ENCODE measurements at regions not wholly inside any gene's neighbourhood (a gene's known extent, or its start where the extent isn't known, plus 50 kb on each side); places are given as distances from the start of the nearest gene placed in this dataset.

- no peak overlapping the region for H3K4me3 Mint-ChIP-seq (ENCODE audit: unreplicated experiment)
- no peaks in the 10 kb centered on the region for H3K36me3 Mint-ChIP-seq (ENCODE audit: low read depth)
- H3K27me3 Mint-ChIP-seq (ENCODE audit: low read depth), result peaks cover 26% of the 10 kb centered on the region
- H3K9me3 Mint-ChIP-seq (ENCODE audit: low read depth), result no peaks in the 10 kb centered on the region
- H3K27ac Mint-ChIP-seq (ENCODE audit: unreplicated experiment), result no peak overlapping the region
- no peak for TF ChIP-seq CTCF (IDR thresholded peaks at IDR 0.05)
- H3K4me1 Mint-ChIP-seq (ENCODE audit: low read depth), result peaks cover 11% of the 10 kb centered on the region
- DNase-seq (ENCODE audit: low spot score), result no peak
Observed at GRCh38 chr1:47582891-47583608, 145.2 kb downstream of the FOXD2 start.

- no peak for TF ChIP-seq CTCF (IDR thresholded peaks at IDR 0.05)
- DNase-seq (ENCODE audit: low spot score), result no peak
- Mint-ChIP-seq H3K4me1 (ENCODE audit: low read depth) (peaks cover 6% of the 10 kb centered on the region), H3K27me3 (ENCODE audit: low read depth) (peaks cover 26% of the 10 kb centered on the region), H3K36me3 (ENCODE audit: low read depth) (no peaks in the 10 kb centered on the region), H3K4me3 (ENCODE audit: unreplicated experiment) (no peak overlapping the region), H3K9me3 (ENCODE audit: low read depth) (no peaks in the 10 kb centered on the region), H3K27ac (ENCODE audit: unreplicated experiment) (no peak overlapping the region)
Observed at GRCh38 chr1:47584249-47584648, 146.4 kb downstream of the FOXD2 start.

- Mint-ChIP-seq H3K27me3 (ENCODE audit: low read depth) (peaks cover 19% of the 10 kb centered on the region), H3K4me1 (ENCODE audit: low read depth) (peaks cover 6% of the 10 kb centered on the region), H3K36me3 (ENCODE audit: low read depth) (no peaks in the 10 kb centered on the region), H3K27ac (ENCODE audit: unreplicated experiment) (no peak overlapping the region), H3K9me3 (ENCODE audit: low read depth) (no peaks in the 10 kb centered on the region), H3K4me3 (ENCODE audit: unreplicated experiment) (no peak overlapping the region)
- DNase-seq (ENCODE audit: low spot score), result no peak
- TF ChIP-seq CTCF (IDR thresholded peaks at IDR 0.05), result no peak
Observed at GRCh38 chr1:47585141-47585902, 147.5 kb downstream of the FOXD2 start.

- Mint-ChIP-seq H3K9me3 (ENCODE audit: low read depth) (no peaks in the 10 kb centered on the region), H3K27ac (ENCODE audit: unreplicated experiment) (no peak overlapping the region), H3K27me3 (ENCODE audit: low read depth) (peaks cover 20% of the 10 kb centered on the region), H3K4me3 (ENCODE audit: unreplicated experiment) (no peak overlapping the region), H3K4me1 (ENCODE audit: low read depth) (peaks cover 11% of the 10 kb centered on the region), H3K36me3 (ENCODE audit: low read depth) (no peaks in the 10 kb centered on the region)
- no peak for TF ChIP-seq CTCF (IDR thresholded peaks at IDR 0.05)
- no peak for DNase-seq (ENCODE audit: low spot score)
Observed at GRCh38 chr1:47587891-47588582, 150.2 kb downstream of the FOXD2 start.

GRCh38 chr1:47590523-47591225, 152.8 kb downstream of the FOXD2 start:
- no peak overlapping the region for H3K27ac Mint-ChIP-seq (ENCODE audit: unreplicated experiment)
- no peak for TF ChIP-seq CTCF (IDR thresholded peaks at IDR 0.05)
- no peaks in the 10 kb centered on the region for H3K9me3 Mint-ChIP-seq (ENCODE audit: low read depth)
- peaks cover 17% of the 10 kb centered on the region for H3K27me3 Mint-ChIP-seq (ENCODE audit: low read depth)
- no peaks in the 10 kb centered on the region for H3K36me3 Mint-ChIP-seq (ENCODE audit: low read depth)
- no peak for DNase-seq (ENCODE audit: low spot score)
- peaks cover 11% of the 10 kb centered on the region for H3K4me1 Mint-ChIP-seq (ENCODE audit: low read depth)
- no peak overlapping the region for H3K4me3 Mint-ChIP-seq (ENCODE audit: unreplicated experiment)

All from chondrocyte (in vitro differentiated cells).